GM12878 (cell line): ENCODE measurements at regions not wholly inside any gene's neighbourhood (a gene's known extent, or its start where the extent isn't known, plus 50 kb on each side); places are given as distances from the start of the nearest gene placed in this dataset.

Source experiments
- ATAC-seq: fragments of 200-7000 bp; cut with Tn5 transposase; 3 replicates; pipeline ENCODE4 v1.9.1; 2020; ENCODE audit warnings: mild to moderate bottlenecking, moderate library complexity
- BruUV-seq: library from RNA; stranded (reverse); fragments of 400-500 nt; replicated peaks from 2 replicates; lab custom pipeline; 2021; lab: Mats Ljungman, UMichigan
- CTCF ChIA-PET: fragments of 300-600 bp; sonication (Branson Sonifier 250); formaldehyde crosslinking; extraction: SDS; loops from one replicate; lab custom pipeline; 2021; ENCODE audit warnings: inconsistent platforms; lab: Yijun Ruan, JAX
- POLR2A ChIA-PET: fragments of 350-600 bp; formaldehyde crosslinking; extraction: SDS; loops from one replicate; lab custom pipeline; 2021; ENCODE audit warnings: inconsistent platforms; lab: Charles Lee
- RAD21 ChIA-PET: fragments of 300-600 bp; sonication (Branson Sonifier 250); formaldehyde crosslinking; loops from one replicate; lab custom pipeline; 2023; ENCODE audit warnings: antibody characterized with exemption; ENCODE audit not compliant: unreplicated experiment; lab: Charles Lee
- SMC1A ChIA-PET: fragments of 300-600 bp; sonication (Branson Sonifier 250); formaldehyde crosslinking; loops from one replicate; lab custom pipeline; 2023; ENCODE audit not compliant: unreplicated experiment, uncharacterized antibody; lab: Charles Lee
- DNase-seq: peaks from one replicate; pipeline ENCODE4 v3.0.0-alpha.2; 2011; ENCODE audit warnings: low read depth, low spot score
- FAIRE-seq: peaks from 3 replicates; lab custom pipeline; 2011; peaks lifted over from hg19 to GRCh38; lab: Jason Lieb, UNC
- H2AFZ ChIP-seq: 2 replicates; pipeline ENCODE4 v1.6.0; 2011; ENCODE audit warnings: low read depth, low read length, control low read depth; ENCODE audit not compliant: control insufficient read depth
- H3K27ac ChIP-seq: 2 replicates; pipeline ENCODE4 v1.5.1; 2011; ENCODE audit warnings: control low read depth; ENCODE audit not compliant: control insufficient read depth, insufficient read depth
- H3K27me3 ChIP-seq, 2 experiments: replicated peaks in 1 of 2; 2 replicates each; pipeline versions ENCODE4 v1.6.0 to v1.6.1; 2011; ENCODE audit warnings: low read length in 1 of 2; ENCODE audit not compliant: control insufficient read depth in 2 of 2, insufficient read depth in 2 of 2
- H3K36me3 ChIP-seq, 2 experiments: 2 replicates each; pipeline ENCODE4 v1.5.1; 2011; ENCODE audit warnings: low read length in 1 of 2; ENCODE audit not compliant: control insufficient read depth in 2 of 2, insufficient read depth in 2 of 2
- H3K4me1 ChIP-seq: 2 replicates; pipeline ENCODE4 v1.6.1; 2011; ENCODE audit warnings: mild to moderate bottlenecking, low read length, moderate library complexity, mixed read lengths; ENCODE audit not compliant: control insufficient read depth, insufficient read depth
- H3K4me2 ChIP-seq: 2 replicates; pipeline ENCODE4 v1.6.0; 2011; ENCODE audit warnings: control low read depth; ENCODE audit not compliant: control insufficient read depth, insufficient read depth
- H3K4me3 ChIP-seq: fragments of 200-600 bp; sonication (generic); 2 replicates; pipeline ENCODE4 v1.5.1; 2016
- H3K79me2 ChIP-seq: 2 replicates; pipeline ENCODE4 v1.6.0; 2011; ENCODE audit warnings: low read length; ENCODE audit not compliant: control insufficient read depth, insufficient read depth
- H3K9ac ChIP-seq: 2 replicates; pipeline ENCODE4 v1.8.0; 2011; ENCODE audit warnings: low read length, control low read depth, mixed read lengths; ENCODE audit not compliant: control insufficient read depth, insufficient read depth
- H3K9me3 ChIP-seq: replicated peaks from 3 replicates; pipeline ENCODE4 v1.5.1; 2011; ENCODE audit warnings: mild to moderate bottlenecking, low read length; ENCODE audit not compliant: control insufficient read depth, insufficient read depth
- H4K20me1 ChIP-seq: 2 replicates; pipeline ENCODE4 v1.6.0; 2011; ENCODE audit not compliant: control insufficient read depth, insufficient read depth
- BHLHE40 ChIP-seq, 2 experiments: fragments of 450-650 bp in 1 of 2; IDR thresholded peaks; 2 replicates each; pipeline ENCODE4 v1.6.1; 2011 to 2017; ENCODE audit warnings: low read depth in 2 of 2, borderline replicate concordance in 1 of 2, improper control_type of control experiment in 1 of 2, low read length in 1 of 2, mild to moderate bottlenecking in 1 of 2
- CREM ChIP-seq: IDR thresholded peaks from 2 replicates; pipeline ENCODE4 v1.6.1; 2014; ENCODE audit warnings: antibody characterized with exemption, low read depth
- CTCF ChIP-seq, 3 experiments: IDR thresholded peaks in 2 of 3; conservative IDR thresholded peaks in 1 of 3; 2 replicates each; pipeline ENCODE4 v1.5.1; 2011; ENCODE audit warnings: low read depth in 3 of 3, low read length in 3 of 3, mild to moderate bottlenecking in 3 of 3, control low read depth in 2 of 3, moderate library complexity in 2 of 3, inconsistent platforms in 1 of 3, mixed read lengths in 1 of 3; ENCODE audit not compliant: control insufficient read depth in 2 of 3, insufficient read depth in 1 of 3; ENCODE audit errors: extremely low read depth in 1 of 3
- EGR1 ChIP-seq, 2 experiments: IDR thresholded peaks; 1 replicate in 1 of 2; 2 replicates in 1 of 2; pipeline ENCODE4 v1.6.1; 2011 to 2012; ENCODE audit warnings: low read depth in 2 of 2, low read length in 2 of 2, borderline replicate concordance in 1 of 2, mild to moderate bottlenecking in 1 of 2, moderate library complexity in 1 of 2
- FOS ChIP-seq: IDR thresholded peaks from 3 replicates; pipeline ENCODE4 v1.6.1; 2011; ENCODE audit warnings: borderline replicate concordance; ENCODE audit not compliant: insufficient read length; ENCODE audit errors: extremely low read depth
- JUNB ChIP-seq: IDR thresholded peaks from 2 replicates; pipeline ENCODE4 v1.6.1; 2016; ENCODE audit warnings: antibody characterized with exemption, mild to moderate bottlenecking
- SKIL ChIP-seq: fragments of 450-650 bp; IDR thresholded peaks from 2 replicates; pipeline ENCODE4 v1.6.1; 2017; ENCODE audit warnings: mild to moderate bottlenecking, low read depth, inconsistent platforms; ENCODE audit not compliant: poor library complexity, severe bottlenecking
- ZBTB11 ChIP-seq: fragments of 450-650 bp; formaldehyde crosslinking; IDR thresholded peaks from 2 replicates; pipeline ENCODE4 v1.5.0; 2022; ENCODE audit warnings: mild to moderate bottlenecking, missing genetic modification characterization
- WGBS: methylation state at CpG from one replicate; pipeline ENCODE4 v1.1.6; 2016; ENCODE audit warnings: low lambda C conversion rate; ENCODE audit not compliant: insufficient replicate concordance, insufficient coverage; ENCODE audit errors: missing lambda C conversion rate; 5-methylcytosine and 5-hydroxymethylcytosine counted together
- in situ Hi-C: fragments of 300-500 bp; cut with MboI; formaldehyde crosslinking; loops from 9 replicates; pipeline ENCODE4 v1.14.3; 2018; ENCODE audit warnings: mixed read lengths
- intact Hi-C: fragments of 100-400 bp; cut with micrococcal nuclease; formaldehyde crosslinking; loops from one replicate; pipeline ENCODE4 v1.14.2; 2022; ENCODE audit not compliant: unreplicated experiment

- Histone ChIP-seq H4K20me1 (no peaks in the 10 kb centered on the region), H3K4me3 (no peak overlapping the region), H3K4me2 (no peak overlapping the region), H3K79me2 (no peaks in the 10 kb centered on the region), H3K9me3 (no peaks in the 10 kb centered on the region), H3K36me3 (no peaks in the 10 kb centered on the region), H3K4me1 (no peaks in the 10 kb centered on the region), H3K27me3 (no peaks in the 10 kb centered on the region), H2AFZ (no peak overlapping the region), H3K27ac (no peak overlapping the region), H3K9ac (no peak overlapping the region)
- in situ Hi-C loops (no loop called here), intact Hi-C loops (no loop called here)
- ChIA-PET CTCF (interaction anchor here (0.9 kb wide), 2 partner anchors 16 to 19 kb away, joined by 3 to 4 read pairs; no protein-coding TSS in a partner anchor), RAD21 (no interaction called here), SMC1A (no interaction called here), POLR2A (no interaction called here)
- ATAC-seq = no peak
- FAIRE-seq = no peak
- TF ChIP-seq SKIL = no peak
- TF ChIP-seq CREM = no peak
- no peak for TF ChIP-seq FOS
- TF ChIP-seq EGR1 (IDR thresholded peaks at IDR 0.05; ENCODE audit: borderline replicate concordance in 1 of 2, low read depth in 2 of 2, low read length in 2 of 2) = no peak
- no peak for TF ChIP-seq ZBTB11 (CRISPR knock-in tag)
- TF ChIP-seq CTCF (IDR thresholded peaks at IDR 0.05 in 2 of 3, conservative IDR thresholded peaks at IDR 0.05 in 1 of 3; ENCODE audit: control insufficient read depth in 2 of 3, extremely low read depth in 1 of 3, insufficient read depth in 1 of 3, low read depth in 3 of 3, low read length in 3 of 3) = peak; percentile 7 to 32 (median 31); a peak in 2 of 6 replicates
- no peak for TF ChIP-seq BHLHE40 (IDR thresholded peaks at IDR 0.05; ENCODE audit: borderline replicate concordance in 1 of 2, low read depth in 2 of 2, low read length in 1 of 2)
- TF ChIP-seq JUNB = no peak
- DNase-seq = no peak
- BruUV-seq = no TSS peak
- 0% methylated on average over 3 of the region's 3 CpGs for WGBS
Observed at GRCh38 chr11:13834463-13834862, 128.1 kb upstream of the SPON1 start.
